ENCODE measurements at regions not wholly inside any gene's neighbourhood (a gene's known extent, or its start where the extent isn't known, plus 50 kb on each side); places are given as distances from the start of the nearest gene placed in this dataset.

GRCh38 chr3:148546959-148547358, 150.7 kb upstream of the AGTR1 start:
- TF ChIP-seq CTCF (IDR thresholded peaks at IDR 0.05; ENCODE audit: poor library complexity, severe bottlenecking) (no peak), MXI1 (conservative IDR thresholded peaks at IDR 0.05; ENCODE audit: poor library complexity, severe bottlenecking) (no peak), REST (IDR thresholded peaks at IDR 0.05; ENCODE audit: borderline replicate concordance) (no peak), RAD21 (conservative IDR thresholded peaks at IDR 0.05) (no peak), EZH2 (IDR thresholded peaks at IDR 0.05; ENCODE audit: borderline replicate concordance, insufficient read depth, low read length, poor library complexity, severe bottlenecking) (no peak)
